Testis (tissue), 2 donors: ENCODE measurements at regions not wholly inside any gene's neighbourhood (a gene's known extent, or its start where the extent isn't known, plus 50 kb on each side); places are given as distances from the start of the nearest gene placed in this dataset.

ENCODE experiments used
- DNase-seq: peaks from one replicate; pipeline ENCODE4 v3.0.0-alpha.2; 2019
- H3K27ac ChIP-seq, 2 donors: fragments of 200-600 bp; sonication (generic); one replicate each; pipeline ENCODE4 v1.5.1; 2019
- H3K27me3 ChIP-seq: fragments of 200-600 bp; sonication (generic); one replicate; pipeline ENCODE4 v1.5.1; 2019
- H3K36me3 ChIP-seq: fragments of 200-600 bp; sonication (generic); one replicate; pipeline ENCODE4 v1.5.1; 2017; ENCODE audit warnings: low read depth; ENCODE audit errors: missing control alignments
- H3K4me1 ChIP-seq: fragments of 200-600 bp; sonication (generic); one replicate; pipeline ENCODE4 v1.5.1; 2019
- H3K4me3 ChIP-seq, 2 donors: fragments of 200-600 bp; sonication (generic); one replicate each; pipeline ENCODE4 v1.5.1; 2017 to 2019
- H3K9me3 ChIP-seq: fragments of 200-600 bp; sonication (generic); one replicate; pipeline ENCODE4 v1.5.1; 2017
- CTCF ChIP-seq, 3 experiments: fragments of 450-650 bp in 2 of 3; fragments of 200-600 bp in 1 of 3; sonication (generic) in 1 of 3; IDR thresholded peaks; one replicate each; pipeline ENCODE4 v1.5.1; 2016 to 2019; ENCODE audit warnings: antibody characterized with exemption in 3 of 3, mild to moderate bottlenecking in 2 of 3, moderate library complexity in 1 of 3
- POLR2A ChIP-seq: fragments of 450-650 bp; IDR thresholded peaks from one replicate; pipeline ENCODE4 v1.6.1; 2017; ENCODE audit warnings: antibody characterized with exemption, mild to moderate bottlenecking, moderate library complexity
- WGBS, 2 donors: methylation state at CpG; one replicate each; pipeline ENCODE4 v1.1.5; 2018; 5-methylcytosine and 5-hydroxymethylcytosine counted together
- intact Hi-C: fragments of 100-400 bp; cut with DNase I; formaldehyde crosslinking; loops from one replicate; pipeline ENCODE4 v1.15.1; 2023; ENCODE audit warnings: low total_unique reads

- TF ChIP-seq POLR2A (no peak), CTCF (IDR thresholded peaks at IDR 0.05) (no peak)
- Histone ChIP-seq H3K4me3 (no peak overlapping the region), H3K9me3 (no peaks in the 10 kb centered on the region), H3K4me1 (no peaks in the 10 kb centered on the region), H3K27ac (no peak overlapping the region), H3K27me3 (no peaks in the 10 kb centered on the region), H3K36me3 (no peaks in the 10 kb centered on the region)
- intact Hi-C loops = no loop called here
- 44 to 62% methylated on average over 2 of the region's 2 CpGs for WGBS, 2 donors
- DNase-seq = no peak
Measured at GRCh38 chr18:57975805-57976204, 68.2 kb upstream of the NEDD4L start.

GRCh38 chr18:57974585-57975265 lies 69.3 kb upstream of the NEDD4L start:
- Histone ChIP-seq H3K36me3 (no peaks in the 10 kb centered on the region), H3K4me3 (no peak overlapping the region), H3K4me1 (no peaks in the 10 kb centered on the region), H3K9me3 (no peaks in the 10 kb centered on the region), H3K27me3 (no peaks in the 10 kb centered on the region), H3K27ac (no peak overlapping the region)
- no peak for DNase-seq
- 77 to 91% methylated on average over 6 of the region's 6 CpGs for WGBS, 2 donors
- intact Hi-C loops = no loop called here
- no peak for TF ChIP-seq POLR2A
- TF ChIP-seq CTCF (IDR thresholded peaks at IDR 0.05) = no peak

GRCh38 chr18:57973889-57974288 lies 70.1 kb upstream of the NEDD4L start:
- no peaks in the 10 kb centered on the region for H3K9me3 ChIP-seq
- H3K4me1 ChIP-seq = no peaks in the 10 kb centered on the region
- H3K27me3 ChIP-seq = no peaks in the 10 kb centered on the region
- H3K27ac ChIP-seq = no peak overlapping the region
- no peaks in the 10 kb centered on the region for H3K36me3 ChIP-seq
- DNase-seq = no peak
- intact Hi-C loops = no loop called here
- TF ChIP-seq POLR2A = no peak
- TF ChIP-seq CTCF (IDR thresholded peaks at IDR 0.05) = no peak
- no peak overlapping the region for H3K4me3 ChIP-seq
- 87 to 91% methylated on average over 7 of the region's 7 CpGs for WGBS, 2 donors

- Histone ChIP-seq H3K27ac (no peak overlapping the region), H3K36me3 (no peaks in the 10 kb centered on the region), H3K4me1 (no peaks in the 10 kb centered on the region), H3K27me3 (no peaks in the 10 kb centered on the region), H3K9me3 (no peaks in the 10 kb centered on the region), H3K4me3 (no peak overlapping the region)
- TF ChIP-seq CTCF (IDR thresholded peaks at IDR 0.05) (peak in 1 of 3 experiments; percentile 15), POLR2A (no peak)
- DNase-seq = no peak
- intact Hi-C loops = no loop called here
- WGBS, 2 donors = 79 to 82% methylated on average over 12 of the region's 12 CpGs
Measured at GRCh38 chr18:57970356-57971095, 73.5 kb upstream of the NEDD4L start.
